MM.1S (cell line): ENCODE measurements at regions not wholly inside any gene's neighbourhood (a gene's known extent, or its start where the extent isn't known, plus 50 kb on each side); places are given as distances from the start of the nearest gene placed in this dataset.

Experiments used
- DNase-seq: peaks from one replicate; pipeline ENCODE4 v3.0.0-alpha.2; 2015
- H2AFZ ChIP-seq: fragments of 300-600 bp; sonication (generic); 2 replicates; pipeline ENCODE4 v1.6.0; 2016; ENCODE audit warnings: antibody characterized with exemption, low read length
- H3F3A ChIP-seq: fragments of 300-600 bp; sonication (generic); 2 replicates; pipeline ENCODE4 v1.6.1; 2016; ENCODE audit warnings: mild to moderate bottlenecking, antibody characterized with exemption, low read length, moderate library complexity, mixed read lengths; ENCODE audit not compliant: insufficient read depth
- H3K27ac ChIP-seq: fragments of 300-600 bp; sonication (generic); 2 replicates; pipeline ENCODE4 v1.5.1; 2016; ENCODE audit warnings: mild to moderate bottlenecking, low read length
- H3K27me3 ChIP-seq: fragments of 300-600 bp; sonication (generic); replicated peaks from 2 replicates; pipeline ENCODE4 v1.6.0; 2016; ENCODE audit warnings: low read length; ENCODE audit not compliant: insufficient read depth
- H3K36me3 ChIP-seq: fragments of 300-600 bp; sonication (generic); replicated peaks from 2 replicates; pipeline ENCODE4 v1.6.1; 2016; ENCODE audit warnings: mild to moderate bottlenecking, low read length, mixed read lengths; ENCODE audit not compliant: insufficient read depth
- H3K4me1 ChIP-seq: fragments of 300-600 bp; sonication (generic); 2 replicates; pipeline ENCODE4 v1.6.1; 2016; ENCODE audit warnings: low read length, mixed read lengths
- H3K4me2 ChIP-seq: fragments of 300-600 bp; sonication (generic); 2 replicates; pipeline ENCODE4 v1.6.0; 2016; ENCODE audit warnings: low read depth, low read length
- H3K4me3 ChIP-seq: fragments of 300-600 bp; sonication (generic); 2 replicates; pipeline ENCODE4 v1.5.1; 2016; ENCODE audit warnings: low read length, mixed read lengths
- H3K79me2 ChIP-seq: fragments of 300-600 bp; sonication (generic); 2 replicates; pipeline ENCODE4 v1.6.1; 2016; ENCODE audit warnings: mixed run types, low read length, mixed read lengths
- H3K9ac ChIP-seq: fragments of 300-600 bp; sonication (generic); 2 replicates; pipeline ENCODE4 v1.6.1; 2016; ENCODE audit warnings: low read length, mixed read lengths
- H3K9me2 ChIP-seq: fragments of 300-600 bp; sonication (generic); replicated peaks from 2 replicates; pipeline ENCODE4 v1.6.1; 2016; ENCODE audit warnings: mild to moderate bottlenecking, low read length, mixed read lengths; ENCODE audit not compliant: insufficient read depth
- H3K9me3 ChIP-seq: fragments of 300-600 bp; sonication (generic); replicated peaks from 2 replicates; pipeline ENCODE4 v1.6.1; 2016; ENCODE audit warnings: mild to moderate bottlenecking, low read length, mixed read lengths; ENCODE audit not compliant: insufficient read depth
- H4K20me1 ChIP-seq: fragments of 300-600 bp; sonication (generic); 2 replicates; pipeline ENCODE4 v1.6.1; 2016; ENCODE audit warnings: mild to moderate bottlenecking, low read length, moderate library complexity, mixed read lengths; ENCODE audit not compliant: insufficient read depth
- CTCF ChIP-seq: fragments of 300-600 bp; sonication (generic); IDR thresholded peaks from 2 replicates; pipeline ENCODE4 v1.5.1; 2016; ENCODE audit warnings: antibody characterized with exemption, low read length, mixed read lengths
- EZH2 ChIP-seq: fragments of 300-600 bp; sonication (generic); optimal IDR thresholded peaks from 2 replicates; pipeline ENCODE3; 2017; ENCODE audit warnings: low read depth, mild to moderate bottlenecking, antibody characterized with exemption, low read length, mixed read lengths
- EZH2phosphoT487 ChIP-seq: fragments of 300-600 bp; sonication (generic); IDR thresholded peaks from 2 replicates; pipeline ENCODE4 v1.6.1; 2018; ENCODE audit warnings: antibody characterized with exemption, low read length

DNA sequence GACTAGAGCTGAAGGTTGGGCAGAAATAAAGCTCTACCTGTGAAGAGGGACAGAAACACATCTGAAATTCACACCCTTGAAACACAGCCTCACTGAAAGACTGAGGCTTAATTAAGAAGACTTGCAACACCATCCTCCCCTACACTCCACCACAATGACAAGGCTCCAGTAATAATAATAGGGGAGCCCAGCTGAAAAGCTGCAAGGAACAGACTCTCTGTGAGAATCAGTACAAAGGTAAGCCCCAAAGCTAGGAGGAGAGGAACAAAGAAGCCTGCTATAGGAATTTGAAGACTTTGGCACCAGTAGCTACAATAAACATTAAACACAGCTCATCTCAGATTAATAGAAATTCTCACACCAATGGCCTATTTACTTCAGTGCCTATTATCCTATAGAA lies 176.9 kb downstream of the FAT3 start:
- H3K4me1 ChIP-seq = no peaks in the 10 kb centered on the region
- H3K36me3 ChIP-seq = no peaks in the 10 kb centered on the region
- no peaks in the 10 kb centered on the region for H4K20me1 ChIP-seq
- no peak for TF ChIP-seq CTCF
- TF ChIP-seq EZH2phosphoT487 = no peak
- TF ChIP-seq EZH2 = no peak
- no peak overlapping the region for H3K4me2 ChIP-seq
- H3F3A ChIP-seq = no peaks in the 10 kb centered on the region
- H3K9ac ChIP-seq = no peak overlapping the region
- H3K4me3 ChIP-seq = no peak overlapping the region
- H3K9me3 ChIP-seq = no peaks in the 10 kb centered on the region
- DNase-seq = no peak
- no peaks in the 10 kb centered on the region for H3K79me2 ChIP-seq
- H3K9me2 ChIP-seq = no peaks in the 10 kb centered on the region
- H3K27ac ChIP-seq = no peak overlapping the region
- no peak overlapping the region for H2AFZ ChIP-seq
- no peaks in the 10 kb centered on the region for H3K27me3 ChIP-seq

DNA sequence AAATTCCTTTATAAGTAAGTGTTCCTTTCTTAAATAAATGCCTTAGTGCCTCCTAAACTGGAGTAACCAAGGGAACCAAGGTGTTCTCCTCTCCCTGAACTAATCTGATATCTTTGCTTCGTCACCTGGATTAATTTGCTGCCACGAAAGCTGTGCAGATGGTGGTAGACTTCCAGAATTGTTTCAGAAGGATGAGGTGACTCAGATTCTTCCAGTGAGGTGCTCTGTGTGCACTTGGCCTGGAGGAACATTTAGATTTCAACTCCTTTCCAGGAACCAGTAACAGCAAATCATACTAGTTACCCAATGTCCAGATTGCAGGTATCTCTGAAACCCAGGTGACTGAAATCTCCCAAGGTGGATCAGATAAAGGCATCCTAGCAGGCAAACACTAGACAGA lies 181.9 kb downstream of the FAT3 start:
- Histone ChIP-seq H3K9ac (no peak overlapping the region), H3K79me2 (no peaks in the 10 kb centered on the region), H3K4me2 (no peak overlapping the region), H3F3A (no peaks in the 10 kb centered on the region), H3K27ac (no peak overlapping the region), H4K20me1 (no peaks in the 10 kb centered on the region), H2AFZ (no peak overlapping the region), H3K4me3 (no peak overlapping the region), H3K4me1 (no peaks in the 10 kb centered on the region), H3K9me3 (no peaks in the 10 kb centered on the region), H3K36me3 (no peaks in the 10 kb centered on the region), H3K9me2 (no peaks in the 10 kb centered on the region), H3K27me3 (no peaks in the 10 kb centered on the region)
- no peak for TF ChIP-seq CTCF
- no peak for TF ChIP-seq EZH2phosphoT487
- no peak for TF ChIP-seq EZH2
- DNase-seq = no peak

GRCh38 chr11:92409355-92409754 lies 184.7 kb downstream of the FAT3 start:
- no peaks in the 10 kb centered on the region for H3K9me3 ChIP-seq

More at GRCh38 chr11:92409355-92409754, 184.7 kb downstream of the FAT3 start:
- no peak overlapping the region for H3K9ac ChIP-seq
- H3K27me3 ChIP-seq = no peaks in the 10 kb centered on the region
- H3K36me3 ChIP-seq = no peaks in the 10 kb centered on the region
- no peaks in the 10 kb centered on the region for H4K20me1 ChIP-seq
- no peaks in the 10 kb centered on the region for H3K79me2 ChIP-seq
- peaks cover 2% of the 10 kb centered on the region; the same call in 1 of the 2 replicates for H3K4me1 ChIP-seq
- H3K9me2 ChIP-seq = no peaks in the 10 kb centered on the region
- no peak for TF ChIP-seq EZH2
- TF ChIP-seq EZH2phosphoT487 = no peak
- no peak for TF ChIP-seq CTCF
- H3F3A ChIP-seq = no peaks in the 10 kb centered on the region
- no peak overlapping the region for H3K27ac ChIP-seq
- no peak overlapping the region for H3K4me2 ChIP-seq
- DNase-seq = no peak
- H3K4me3 ChIP-seq = no peak overlapping the region
- no peak overlapping the region for H2AFZ ChIP-seq
